Activated T-cell treated with anti-CD3 and anti-CD28 coated beads, Interleukin-2, amount 50 U/mL, for 72 hours (primary cell): ENCODE measurements at regions not wholly inside any gene's neighbourhood (a gene's known extent, or its start where the extent isn't known, plus 50 kb on each side); places are given as distances from the start of the nearest gene placed in this dataset.

Experiments
- ATAC-seq, 2 donors: fragments of 150-1000 bp; cut with Tn5 transposase; replicated peaks in 1 of 2; 2 replicates each; pipeline ENCODE4 v1.10.0; 2021; ENCODE audit warnings: moderate library complexity in 2 of 2, mild to moderate bottlenecking in 1 of 2
- DNase-seq, 2 donors: peaks; one replicate each; pipeline ENCODE4 v3.0.0; 2021 to 2022; ENCODE audit warnings: mixed read lengths in 1 of 2
- H3K27ac Mint-ChIP-seq: one replicate; pipeline ENCODE4 v1.8.0; 2022; ENCODE audit warnings: mild to moderate bottlenecking, moderate library complexity, mixed read lengths
- H3K27me3 Mint-ChIP-seq: one replicate; pipeline ENCODE4 v1.8.0; 2022; ENCODE audit warnings: low read depth, mixed read lengths
- H3K36me3 Mint-ChIP-seq, 2 donors: one replicate each; pipeline ENCODE4 v1.8.0; 2022; ENCODE audit warnings: mixed read lengths in 2 of 2, mild to moderate bottlenecking in 1 of 2; ENCODE audit not compliant: insufficient read depth in 2 of 2
- H3K4me1 Mint-ChIP-seq: one replicate; pipeline ENCODE4 v1.8.0; 2022; ENCODE audit warnings: low read depth, mixed read lengths
- H3K4me3 Mint-ChIP-seq, 2 donors: one replicate each; pipeline ENCODE4 v1.8.0; 2022; ENCODE audit warnings: mild to moderate bottlenecking in 2 of 2, mixed read lengths in 2 of 2, moderate library complexity in 2 of 2
- H3K9me3 Mint-ChIP-seq, 2 donors: one replicate each; pipeline ENCODE4 v1.8.0; 2022; ENCODE audit warnings: mixed read lengths in 2 of 2

DNA sequence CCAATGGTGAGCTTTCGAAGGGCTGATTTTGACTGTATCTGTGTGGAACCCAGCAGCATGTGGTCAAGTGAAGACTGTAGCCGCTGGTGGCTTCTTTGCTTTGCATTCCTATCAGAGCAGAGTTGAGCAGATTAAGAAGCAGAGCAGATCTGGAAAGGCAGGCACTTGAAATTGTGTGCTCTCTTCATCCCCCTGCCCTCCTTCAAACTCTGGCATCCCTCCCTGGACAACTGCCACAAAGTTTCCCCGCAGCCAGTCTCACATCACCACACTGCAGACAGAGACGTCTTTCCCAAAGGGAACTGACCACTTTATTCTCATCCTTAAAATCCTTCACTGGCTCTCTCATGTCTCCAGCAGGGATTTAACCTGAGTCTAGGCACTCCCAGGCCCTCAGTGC lies 237.1 kb upstream of the DYNLRB2 start:
- H3K36me3 Mint-ChIP-seq = no peaks in the 10 kb centered on the region
- no peaks in the 10 kb centered on the region for H3K9me3 Mint-ChIP-seq
- H3K4me3 Mint-ChIP-seq = no peak overlapping the region
- ATAC-seq = no peak
- no peak overlapping the region for H3K27ac Mint-ChIP-seq
- no peak for DNase-seq
- H3K27me3 Mint-ChIP-seq = peaks cover 22% of the 10 kb centered on the region
- no peaks in the 10 kb centered on the region for H3K4me1 Mint-ChIP-seq

DNA sequence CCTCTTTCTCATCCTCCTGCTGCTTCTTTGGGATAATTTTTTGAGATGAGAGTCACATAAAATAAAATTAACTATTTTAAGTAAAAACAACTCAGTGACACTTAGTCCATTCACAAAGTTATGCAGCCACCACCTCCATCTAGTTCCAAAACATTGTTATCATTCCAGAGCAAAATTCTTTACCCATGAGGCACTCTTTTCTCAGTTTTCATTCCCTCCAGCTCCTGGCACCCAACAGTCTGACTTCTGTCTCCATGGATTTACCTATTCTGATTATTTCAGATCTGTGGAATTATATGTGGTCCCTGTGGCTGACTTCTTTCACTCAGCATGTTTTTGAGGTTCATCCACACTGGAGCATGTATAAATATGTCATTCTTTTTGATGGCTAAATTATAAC lies 239.9 kb upstream of the DYNLRB2 start:
- Mint-ChIP-seq H3K4me1 (no peaks in the 10 kb centered on the region), H3K27me3 (peaks cover 22% of the 10 kb centered on the region), H3K9me3 (no peaks in the 10 kb centered on the region), H3K27ac (no peak overlapping the region), H3K4me3 (no peak overlapping the region), H3K36me3 (no peaks in the 10 kb centered on the region)
- ATAC-seq (no peak), DNase-seq (no peak)

DNA sequence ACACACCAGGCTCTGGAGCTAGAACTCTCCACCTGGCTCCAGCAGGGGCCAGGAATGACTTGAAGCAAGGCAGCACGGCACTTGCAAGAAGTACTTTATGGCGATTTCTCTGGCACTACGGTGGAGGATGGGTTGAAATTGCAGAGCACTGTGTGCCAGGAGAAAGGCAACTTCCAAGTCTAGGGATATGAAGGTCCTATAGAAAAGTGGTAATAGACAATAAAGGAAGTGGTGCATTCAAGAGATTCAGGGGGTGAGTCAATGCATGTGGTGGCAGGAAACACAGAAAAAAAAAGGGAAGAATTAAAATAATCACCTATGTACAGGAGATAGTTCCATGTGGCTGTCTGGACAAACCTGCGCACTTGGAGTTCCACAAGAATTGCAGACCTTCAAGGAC lies 240.3 kb upstream of the DYNLRB2 start:
- Mint-ChIP-seq H3K9me3 (no peaks in the 10 kb centered on the region), H3K27me3 (peaks cover 19% of the 10 kb centered on the region), H3K4me3 (no peak overlapping the region), H3K4me1 (no peaks in the 10 kb centered on the region), H3K27ac (no peak overlapping the region), H3K36me3 (no peaks in the 10 kb centered on the region)
- ATAC-seq = no peak
- no peak for DNase-seq

DNA sequence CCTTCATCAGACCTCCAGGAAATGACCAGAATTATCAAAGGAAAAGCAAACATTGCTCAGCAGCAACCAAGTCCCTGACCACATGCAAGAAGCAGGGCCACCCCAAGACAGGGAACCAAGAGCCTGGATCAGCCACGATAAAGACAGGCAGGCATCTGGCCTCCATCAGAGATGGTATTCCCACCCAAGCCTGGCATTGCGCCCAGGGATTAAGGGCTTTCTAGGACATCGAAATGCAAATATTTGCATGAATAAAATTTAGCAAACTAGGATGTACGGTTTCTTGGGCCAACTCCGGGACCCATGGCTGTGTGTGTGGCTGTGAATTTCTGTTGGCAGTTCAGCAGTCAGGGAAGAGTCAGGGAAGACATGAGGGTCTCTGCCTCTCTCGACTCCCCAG lies 241.4 kb upstream of the DYNLRB2 start:
- H3K9me3 Mint-ChIP-seq = peaks cover 0 to 2% of the 10 kb centered on the region in 2 donors
- ATAC-seq (no peak), DNase-seq (no peak)
- no peaks in the 10 kb centered on the region for H3K4me1 Mint-ChIP-seq
- no peaks in the 10 kb centered on the region for H3K36me3 Mint-ChIP-seq
- H3K27ac Mint-ChIP-seq = no peak overlapping the region
- H3K27me3 Mint-ChIP-seq = peaks cover 17% of the 10 kb centered on the region
- no peak overlapping the region for H3K4me3 Mint-ChIP-seq

DNA sequence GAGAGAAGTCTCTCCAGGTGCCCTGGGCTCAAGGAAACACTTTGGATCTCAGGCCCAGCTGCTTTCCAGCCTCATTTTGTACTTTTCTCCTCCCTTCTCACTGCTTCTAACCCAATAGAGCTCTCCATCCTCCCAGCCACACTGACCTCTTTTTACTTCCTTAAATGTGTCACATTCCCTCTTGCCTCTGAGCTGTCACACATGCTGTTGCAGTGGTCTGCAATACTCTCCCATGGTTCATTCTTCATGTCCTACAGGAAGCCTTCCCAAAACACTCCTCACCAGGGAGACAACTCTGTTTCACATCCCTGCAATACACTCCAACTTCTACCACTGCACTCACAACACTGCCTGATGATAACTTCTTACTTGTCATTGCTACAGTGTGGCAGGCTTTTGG lies 242.1 kb upstream of the DYNLRB2 start:
- no peak for DNase-seq
- no peaks in the 10 kb centered on the region for H3K36me3 Mint-ChIP-seq

DNA sequence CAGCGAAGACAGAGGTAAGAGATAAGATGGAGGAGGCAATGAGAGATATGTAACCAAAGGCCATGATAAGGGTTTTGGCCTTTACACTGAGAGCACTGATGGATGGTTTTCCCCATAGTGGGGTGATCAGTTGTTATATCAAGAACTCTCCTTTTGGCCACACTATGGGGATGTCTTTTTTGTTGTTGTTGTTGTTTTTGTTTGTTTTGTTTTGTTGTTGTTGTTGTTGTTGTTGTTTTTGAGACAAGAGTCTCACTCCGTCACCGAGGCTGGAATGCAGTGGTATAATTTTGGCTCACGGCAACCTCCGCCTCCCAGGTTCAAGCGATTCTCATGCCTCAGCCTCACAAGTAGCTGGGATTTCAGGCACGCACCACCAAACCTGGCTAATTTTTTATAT lies 244.8 kb upstream of the DYNLRB2 start:
- ATAC-seq (no peak), DNase-seq (no peak)
- Mint-ChIP-seq H3K27me3 (peaks cover 10% of the 10 kb centered on the region), H3K27ac (no peak overlapping the region), H3K4me3 (no peak overlapping the region), H3K4me1 (no peaks in the 10 kb centered on the region), H3K9me3 (peaks cover 0 to 2% of the 10 kb centered on the region in 2 donors), H3K36me3 (no peaks in the 10 kb centered on the region)

More for the DNA sequence above, 242.1 kb upstream of the DYNLRB2 start:
- Mint-ChIP-seq H3K27me3 (peaks cover 15% of the 10 kb centered on the region), H3K4me3 (no peak overlapping the region), H3K27ac (no peak overlapping the region), H3K4me1 (no peaks in the 10 kb centered on the region), H3K9me3 (peaks cover 0 to 2% of the 10 kb centered on the region in 2 donors)
- ATAC-seq = no peak

DNA sequence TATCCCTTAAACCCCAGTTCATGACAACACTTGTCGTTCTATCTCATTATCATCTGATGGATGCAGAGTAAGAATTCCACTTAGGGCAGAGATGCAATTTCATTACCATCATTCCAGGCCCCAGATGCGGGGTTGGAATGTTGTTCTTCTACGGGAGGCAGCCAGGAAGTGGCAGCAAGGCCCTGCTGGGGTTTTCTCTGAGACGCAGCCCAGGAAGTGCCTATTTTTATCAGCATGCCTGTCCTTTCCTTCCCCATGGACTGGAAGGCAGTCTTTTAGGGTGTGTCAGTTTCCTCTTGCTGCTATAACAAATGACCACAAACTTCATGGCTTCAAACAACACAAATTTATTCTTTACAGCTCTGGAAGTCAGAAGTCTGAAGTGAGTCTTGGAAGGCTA lies 246.6 kb upstream of the DYNLRB2 start:
- Mint-ChIP-seq H3K27me3 (peaks cover 10% of the 10 kb centered on the region), H3K9me3 (peaks cover 0 to 2% of the 10 kb centered on the region in 2 donors), H3K27ac (no peak overlapping the region), H3K4me1 (no peaks in the 10 kb centered on the region), H3K36me3 (no peaks in the 10 kb centered on the region), H3K4me3 (no peak overlapping the region)
- DNase-seq (no peak), ATAC-seq (no peak)

DNA sequence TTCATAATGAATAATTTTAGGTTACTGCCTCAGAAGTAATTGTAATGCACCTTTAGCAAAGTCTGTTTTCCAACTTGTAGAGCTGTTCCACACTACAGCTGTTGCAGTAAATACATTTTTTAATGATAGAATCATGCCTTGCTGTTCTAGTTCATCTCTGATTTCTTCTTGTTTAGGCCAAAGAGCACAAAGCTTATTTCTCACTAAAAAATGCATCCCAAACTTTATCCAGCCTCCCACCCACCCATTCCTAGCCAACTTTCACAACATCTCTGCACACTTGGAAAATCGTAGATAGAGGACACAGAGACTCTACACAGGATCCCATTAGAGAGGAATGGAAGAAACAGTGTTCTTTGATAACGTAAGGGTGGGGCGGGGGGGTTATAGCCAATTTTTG lies 252.2 kb upstream of the DYNLRB2 start:
- no peaks in the 10 kb centered on the region for H3K36me3 Mint-ChIP-seq
- no peak overlapping the region for H3K4me3 Mint-ChIP-seq
- H3K4me1 Mint-ChIP-seq = no peaks in the 10 kb centered on the region
- no peak overlapping the region for H3K27ac Mint-ChIP-seq
- ATAC-seq = no peak
- DNase-seq = no peak
- peaks cover 11% of the 10 kb centered on the region for H3K27me3 Mint-ChIP-seq
- H3K9me3 Mint-ChIP-seq = no peaks in the 10 kb centered on the region

DNA sequence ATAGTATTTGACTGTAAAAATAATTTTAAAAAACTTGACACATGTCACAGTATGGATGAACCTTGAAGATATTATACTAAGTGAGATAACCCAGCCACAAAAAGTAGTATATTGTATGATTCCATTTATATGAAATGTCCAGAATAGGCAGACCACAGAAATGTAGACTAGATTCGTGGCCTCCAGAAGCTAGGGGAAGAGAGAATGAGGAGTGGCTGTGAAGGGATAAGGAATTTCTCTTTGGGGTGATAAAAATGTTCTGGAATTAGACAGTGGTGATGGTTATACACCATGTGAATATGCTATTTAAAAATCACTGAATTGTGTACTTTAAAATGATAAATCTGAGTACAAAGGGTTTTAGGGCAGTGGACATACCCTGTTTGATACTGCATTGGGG lies 253.1 kb upstream of the DYNLRB2 start:
- H3K27me3 Mint-ChIP-seq = peaks cover 17% of the 10 kb centered on the region
- DNase-seq = no peak
- H3K27ac Mint-ChIP-seq = no peak overlapping the region
- no peak for ATAC-seq
- no peaks in the 10 kb centered on the region for H3K36me3 Mint-ChIP-seq
- H3K4me1 Mint-ChIP-seq = no peaks in the 10 kb centered on the region
- H3K4me3 Mint-ChIP-seq = no peak overlapping the region
- no peaks in the 10 kb centered on the region for H3K9me3 Mint-ChIP-seq

DNA sequence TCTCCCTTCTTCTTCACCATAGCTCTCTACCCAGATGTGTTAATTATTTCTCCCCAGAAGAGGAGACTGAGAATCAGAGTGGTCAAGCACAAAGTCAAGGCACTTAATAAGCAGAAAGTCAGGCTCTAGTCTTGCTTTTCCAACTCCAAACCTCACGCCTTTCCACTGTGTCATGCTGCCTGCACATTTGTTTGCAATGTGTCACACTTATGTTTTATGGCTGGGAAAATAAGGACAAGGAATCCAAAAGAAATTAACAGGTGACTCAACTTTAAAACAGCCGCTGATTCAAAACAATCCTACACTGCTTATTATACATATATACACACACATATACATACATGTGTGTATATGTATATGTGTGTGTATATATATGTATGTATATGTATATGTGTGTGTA lies 255.7 kb upstream of the DYNLRB2 start:
- H3K4me1 Mint-ChIP-seq = no peaks in the 10 kb centered on the region
- no peak overlapping the region for H3K4me3 Mint-ChIP-seq
- ATAC-seq (no peak), DNase-seq (no peak)
- peaks cover 24% of the 10 kb centered on the region for H3K27me3 Mint-ChIP-seq
- no peak overlapping the region for H3K27ac Mint-ChIP-seq
- H3K36me3 Mint-ChIP-seq = no peaks in the 10 kb centered on the region
- H3K9me3 Mint-ChIP-seq = no peaks in the 10 kb centered on the region

DNA sequence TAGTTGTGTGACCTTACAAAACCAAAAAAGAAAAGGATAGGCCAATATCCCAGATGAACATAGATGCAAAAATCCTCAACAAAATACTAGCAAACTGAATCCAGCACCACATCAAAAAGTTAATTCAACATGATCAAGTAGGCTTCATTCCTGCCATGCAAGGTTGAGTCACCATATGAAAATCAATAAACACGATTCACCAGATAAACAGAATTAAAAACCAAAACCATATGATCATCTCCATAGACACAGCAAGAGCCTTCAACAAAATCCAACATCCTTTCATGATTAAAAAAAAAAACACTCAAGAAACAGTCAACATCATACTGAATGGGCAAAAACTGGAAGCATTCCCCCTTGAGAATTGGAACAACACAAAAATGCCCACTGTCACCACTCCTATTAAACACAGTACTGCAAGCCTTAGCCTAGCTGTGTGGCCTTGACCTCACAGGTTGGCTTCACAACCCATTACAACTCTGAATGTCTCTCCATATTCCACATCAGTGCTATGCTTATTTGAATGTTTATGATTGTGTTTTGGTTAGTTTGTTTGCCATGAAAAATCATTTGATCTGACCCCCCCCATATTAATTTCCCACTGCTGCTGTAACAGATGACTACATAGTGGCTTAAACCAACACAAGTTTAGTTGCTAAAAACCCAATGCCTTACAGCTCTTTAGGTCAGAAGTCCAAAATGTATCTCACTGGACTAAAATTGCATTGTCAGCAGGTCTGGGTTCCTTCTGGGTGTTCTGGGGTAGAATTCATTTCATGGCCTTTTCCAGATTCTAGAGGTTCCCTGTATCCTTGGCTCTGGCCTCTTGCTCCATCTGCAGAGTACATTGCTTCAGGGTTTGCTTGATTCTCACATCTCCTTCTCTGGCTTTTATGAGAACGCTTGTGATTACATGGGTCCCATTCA lies 257.1 kb upstream of the DYNLRB2 start:
- no peak overlapping the region for H3K27ac Mint-ChIP-seq
- peaks cover 33% of the 10 kb centered on the region for H3K27me3 Mint-ChIP-seq
- H3K4me3 Mint-ChIP-seq = no peak overlapping the region
- no peaks in the 10 kb centered on the region for H3K36me3 Mint-ChIP-seq
- no peaks in the 10 kb centered on the region for H3K9me3 Mint-ChIP-seq
- H3K4me1 Mint-ChIP-seq = no peaks in the 10 kb centered on the region
- ATAC-seq (no peak), DNase-seq (no peak)

DNA sequence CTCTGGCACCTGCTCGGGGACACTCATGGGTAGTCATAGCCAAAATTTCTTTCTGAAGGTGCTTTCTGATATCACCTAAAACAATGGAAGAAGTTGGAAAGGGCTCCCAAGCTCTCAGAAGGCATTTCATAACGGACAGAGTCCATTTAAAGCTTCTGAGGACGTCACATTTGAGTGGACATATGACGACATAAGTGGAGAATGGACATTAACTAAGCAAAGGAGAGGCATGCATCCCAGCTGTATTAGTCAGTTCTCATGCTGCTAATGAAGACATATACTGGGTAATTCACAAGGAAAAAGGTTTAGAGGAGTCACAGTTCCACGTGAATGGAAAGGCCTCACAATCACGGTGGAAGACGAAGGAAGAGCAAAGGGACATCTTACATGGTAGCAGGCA lies 260.2 kb upstream of the DYNLRB2 start:
- Mint-ChIP-seq H3K36me3 (no peaks in the 10 kb centered on the region), H3K27me3 (peaks cover 33% of the 10 kb centered on the region), H3K4me1 (no peaks in the 10 kb centered on the region), H3K4me3 (no peak overlapping the region), H3K27ac (no peak overlapping the region), H3K9me3 (no peaks in the 10 kb centered on the region)
- DNase-seq (no peak), ATAC-seq (no peak)

DNA sequence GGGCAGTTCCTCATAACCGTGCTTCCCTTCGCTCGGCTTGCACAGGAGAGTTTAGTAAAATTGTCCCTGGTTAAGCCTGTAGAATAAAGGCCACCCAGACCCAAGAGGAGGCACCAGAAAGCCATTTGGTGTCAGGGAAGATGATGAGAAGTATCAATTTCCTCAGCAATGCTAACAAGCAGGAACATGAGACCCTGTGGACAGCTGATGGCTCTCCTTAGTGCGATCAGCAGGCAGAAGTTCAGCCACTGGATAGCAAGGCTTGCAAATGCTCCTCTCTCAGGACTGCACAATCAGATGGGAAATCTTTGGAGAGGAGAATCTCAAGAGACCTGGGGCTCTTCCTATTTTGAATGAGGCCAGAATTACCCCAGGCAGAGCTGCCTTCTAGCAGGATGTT lies 261.1 kb upstream of the DYNLRB2 start:
- Mint-ChIP-seq H3K27ac (no peak overlapping the region), H3K36me3 (no peaks in the 10 kb centered on the region), H3K4me1 (no peaks in the 10 kb centered on the region), H3K4me3 (no peak overlapping the region), H3K9me3 (no peaks in the 10 kb centered on the region), H3K27me3 (peaks cover 33% of the 10 kb centered on the region)
- ATAC-seq = no peak
- no peak for DNase-seq

DNA sequence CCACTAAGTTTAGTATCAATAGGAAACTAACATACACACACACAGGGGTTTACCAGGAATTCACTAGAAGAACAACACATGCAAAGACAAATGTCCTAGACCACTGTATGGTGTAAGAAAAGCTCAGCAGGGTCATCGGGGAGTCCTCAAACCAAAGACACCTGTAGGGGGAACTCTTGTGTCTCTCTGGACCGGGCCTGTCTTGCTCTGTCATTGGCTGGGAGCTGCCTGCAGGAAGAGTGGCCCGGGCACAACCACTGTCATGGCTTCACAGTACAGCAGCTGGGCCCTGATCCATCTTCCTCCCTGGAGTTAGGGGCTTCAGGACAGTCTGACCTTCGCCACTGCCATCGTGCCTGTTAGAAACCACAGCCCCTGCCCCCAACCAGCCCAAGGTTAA lies 263.6 kb upstream of the DYNLRB2 start:
- DNase-seq (no peak), ATAC-seq (no peak)
- no peaks in the 10 kb centered on the region for H3K4me1 Mint-ChIP-seq
- H3K27ac Mint-ChIP-seq = no peak overlapping the region
- no peaks in the 10 kb centered on the region for H3K36me3 Mint-ChIP-seq
- peaks cover 33% of the 10 kb centered on the region for H3K27me3 Mint-ChIP-seq
- H3K9me3 Mint-ChIP-seq = peaks cover 0 to 2% of the 10 kb centered on the region in 2 donors
- no peak overlapping the region for H3K4me3 Mint-ChIP-seq
